ENCODE measurements at regions not wholly inside any gene's neighbourhood (a gene's known extent, or its start where the extent isn't known, plus 50 kb on each side); places are given as distances from the start of the nearest gene placed in this dataset.

GRCh38 chr14:65185829-65186228 lies 83.5 kb upstream of the MAX start:
- TF ChIP-seq CTCF (IDR thresholded peaks at IDR 0.05) (no peak), POLR2A (IDR thresholded peaks at IDR 0.05) (no peak)
